ENCODE measurements at regions not wholly inside any gene's neighbourhood (a gene's known extent, or its start where the extent isn't known, plus 50 kb on each side); places are given as distances from the start of the nearest gene placed in this dataset.
"Not testable (repeated sequence)": the region's sequence is repeated elsewhere in the genome, so short reads cannot be mapped to it uniquely, and the experiment has no call there.

GRCh38 chr2:40676134-40676790 is 224.4 kb upstream of the SLC8A1 start:
- H3K23ac ChIP-seq (ENCODE audit: low read depth, low read length, poor library complexity); H2AK5ac ChIP-seq (ENCODE audit: low read depth, low read length); H3K79me1 ChIP-seq (ENCODE audit: low read depth, low read length); H3K27me3 ChIP-seq (ENCODE audit: control insufficient read depth in 3 of 3, insufficient read depth in 3 of 3, low read depth in 1 of 3, low read length in 3 of 3); H3K9me3 ChIP-seq (replicated peaks in 1 of 2; ENCODE audit: control insufficient read depth in 2 of 2, insufficient read depth in 1 of 2, low read depth in 1 of 2, low read length in 2 of 2); H3K9ac ChIP-seq (ENCODE audit: low read depth, low read length, poor library complexity); H3K4ac ChIP-seq (ENCODE audit: low read length); H3K4me3 ChIP-seq (ENCODE audit: low read length in 2 of 2); H2AFZ ChIP-seq (ENCODE audit: low read length); H3K4me2 ChIP-seq (ENCODE audit: insufficient read depth, low read length, poor library complexity, severe bottlenecking); H2BK5ac ChIP-seq (ENCODE audit: low read length); H4K91ac ChIP-seq (ENCODE audit: low read depth, low read length, poor library complexity); DNase-seq (ENCODE audit: low spot score); H2BK120ac ChIP-seq (ENCODE audit: low read depth, low read length); H3K27ac ChIP-seq (replicated peaks; ENCODE audit: low read length); H3K4me1 ChIP-seq (ENCODE audit: control insufficient read depth in 2 of 2, insufficient read depth in 1 of 2, low read depth in 1 of 2, low read length in 2 of 2); H2BK15ac ChIP-seq (ENCODE audit: low read length); H3K18ac ChIP-seq (ENCODE audit: low read length); H2BK12ac ChIP-seq (ENCODE audit: low read length); H4K8ac ChIP-seq (ENCODE audit: low read depth, low read length); H3K36me3 ChIP-seq (replicated peaks in 1 of 2; ENCODE audit: control insufficient read depth in 2 of 2, insufficient read depth in 2 of 2, low read length in 2 of 2); H3K14ac ChIP-seq (ENCODE audit: low read length): not testable (repeated sequence)
- no CpG with 5 or more reads among the region's 4 CpGs for WGBS, 2 donors (ENCODE audit: extremely low coverage in 2 of 2, insufficient read length in 2 of 2, insufficient replicate concordance in 1 of 2)

- Histone ChIP-seq H3K27ac (replicated peaks; ENCODE audit: low read length) (no peak overlapping the region), H3K23ac (ENCODE audit: low read depth, low read length, poor library complexity) (no peak overlapping the region), H3K9ac (ENCODE audit: low read depth, low read length, poor library complexity) (no peak overlapping the region), H2AFZ (ENCODE audit: low read length) (no peak overlapping the region), H3K4me1 (ENCODE audit: control insufficient read depth in 2 of 2, insufficient read depth in 1 of 2, low read depth in 1 of 2, low read length in 2 of 2) (no peaks in the 10 kb centered on the region), H3K4me3 (ENCODE audit: low read length in 2 of 2) (no peak overlapping the region), H3K36me3 (replicated peaks in 1 of 2; ENCODE audit: control insufficient read depth in 2 of 2, insufficient read depth in 2 of 2, low read length in 2 of 2) (no peaks in the 10 kb centered on the region), H3K9me3 (replicated peaks in 1 of 2; ENCODE audit: control insufficient read depth in 2 of 2, insufficient read depth in 1 of 2, low read depth in 1 of 2, low read length in 2 of 2) (no peaks in the 10 kb centered on the region), H3K4ac (ENCODE audit: low read length) (no peak overlapping the region), H2AK5ac (ENCODE audit: low read depth, low read length) (no peak overlapping the region), H3K14ac (ENCODE audit: low read length) (no peak overlapping the region), H3K27me3 (ENCODE audit: control insufficient read depth in 3 of 3, insufficient read depth in 3 of 3, low read depth in 1 of 3, low read length in 3 of 3) (no peaks in the 10 kb centered on the region), H3K18ac (ENCODE audit: low read length) (no peak overlapping the region), H4K8ac (ENCODE audit: low read depth, low read length) (no peak overlapping the region), H4K91ac (ENCODE audit: low read depth, low read length, poor library complexity) (no peak overlapping the region), H3K79me1 (ENCODE audit: low read depth, low read length) (no peaks in the 10 kb centered on the region), H2BK5ac (ENCODE audit: low read length) (no peak overlapping the region), H2BK15ac (ENCODE audit: low read length) (no peak overlapping the region), H2BK12ac (ENCODE audit: low read length) (no peak overlapping the region), H3K4me2 (ENCODE audit: insufficient read depth, low read length, poor library complexity, severe bottlenecking) (no peak overlapping the region), H2BK120ac (ENCODE audit: low read depth, low read length) (no peak overlapping the region)
- no peak for DNase-seq (ENCODE audit: low spot score)
- WGBS, 2 donors (ENCODE audit: extremely low coverage in 2 of 2, insufficient read length in 2 of 2, insufficient replicate concordance in 1 of 2) = no CpG with 5 or more reads among the region's 2 CpGs
Observed at GRCh38 chr2:40680547-40680946, 228.7 kb upstream of the SLC8A1 start.

GRCh38 chr2:40690036-40690435 is 238.1 kb upstream of the SLC8A1 start:
- H4K91ac ChIP-seq (ENCODE audit: low read depth, low read length, poor library complexity) = no peak overlapping the region
- H3K4me3 ChIP-seq (ENCODE audit: low read length in 2 of 2) = no peak overlapping the region
- H2BK15ac ChIP-seq (ENCODE audit: low read length) = no peak overlapping the region
- no peak overlapping the region for H2AK5ac ChIP-seq (ENCODE audit: low read depth, low read length)
- no peak overlapping the region for H3K4me2 ChIP-seq (ENCODE audit: insufficient read depth, low read length, poor library complexity, severe bottlenecking)
- H3K4ac ChIP-seq (ENCODE audit: low read length) = no peak overlapping the region
- H3K18ac ChIP-seq (ENCODE audit: low read length) = no peak overlapping the region
- H3K36me3 ChIP-seq (replicated peaks in 1 of 2; ENCODE audit: control insufficient read depth in 2 of 2, insufficient read depth in 2 of 2, low read length in 2 of 2) = no peaks in the 10 kb centered on the region
- H3K9ac ChIP-seq (ENCODE audit: low read depth, low read length, poor library complexity) = no peak overlapping the region
- H2BK5ac ChIP-seq (ENCODE audit: low read length) = no peak overlapping the region
- no peak overlapping the region for H2AFZ ChIP-seq (ENCODE audit: low read length)
- H3K4me1 ChIP-seq (ENCODE audit: control insufficient read depth in 2 of 2, insufficient read depth in 1 of 2, low read depth in 1 of 2, low read length in 2 of 2) = no peaks in the 10 kb centered on the region
- no peak overlapping the region for H2BK12ac ChIP-seq (ENCODE audit: low read length)
- no peak for DNase-seq (ENCODE audit: low spot score)
- H3K79me1 ChIP-seq (ENCODE audit: low read depth, low read length) = no peaks in the 10 kb centered on the region
- H4K8ac ChIP-seq (ENCODE audit: low read depth, low read length) = no peak overlapping the region
- no peaks in the 10 kb centered on the region for H3K9me3 ChIP-seq (replicated peaks in 1 of 2; ENCODE audit: control insufficient read depth in 2 of 2, insufficient read depth in 1 of 2, low read depth in 1 of 2, low read length in 2 of 2)
- H2BK120ac ChIP-seq (ENCODE audit: low read depth, low read length) = no peak overlapping the region
- H3K23ac ChIP-seq (ENCODE audit: low read depth, low read length, poor library complexity) = no peak overlapping the region
- H3K27me3 ChIP-seq (ENCODE audit: control insufficient read depth in 3 of 3, insufficient read depth in 3 of 3, low read depth in 1 of 3, low read length in 3 of 3) = no peaks in the 10 kb centered on the region
- H3K27ac ChIP-seq (replicated peaks; ENCODE audit: low read length) = no peak overlapping the region
- no CpG with 5 or more reads among the region's 3 CpGs for WGBS, 2 donors (ENCODE audit: extremely low coverage in 2 of 2, insufficient read length in 2 of 2, insufficient replicate concordance in 1 of 2)
- H3K14ac ChIP-seq (ENCODE audit: low read length) = no peak overlapping the region

GRCh38 chr2:40690525-40690924 is 238.6 kb upstream of the SLC8A1 start:
- Histone ChIP-seq H3K4me2 (ENCODE audit: insufficient read depth, low read length, poor library complexity, severe bottlenecking) (no peak overlapping the region), H3K27me3 (ENCODE audit: control insufficient read depth in 3 of 3, insufficient read depth in 3 of 3, low read depth in 1 of 3, low read length in 3 of 3) (no peaks in the 10 kb centered on the region), H3K18ac (ENCODE audit: low read length) (no peak overlapping the region), H3K4me1 (ENCODE audit: control insufficient read depth in 2 of 2, insufficient read depth in 1 of 2, low read depth in 1 of 2, low read length in 2 of 2) (no peaks in the 10 kb centered on the region), H3K36me3 (replicated peaks in 1 of 2; ENCODE audit: control insufficient read depth in 2 of 2, insufficient read depth in 2 of 2, low read length in 2 of 2) (no peaks in the 10 kb centered on the region), H4K91ac (ENCODE audit: low read depth, low read length, poor library complexity) (no peak overlapping the region), H3K9me3 (replicated peaks in 1 of 2; ENCODE audit: control insufficient read depth in 2 of 2, insufficient read depth in 1 of 2, low read depth in 1 of 2, low read length in 2 of 2) (no peaks in the 10 kb centered on the region), H3K14ac (ENCODE audit: low read length) (no peak overlapping the region), H3K9ac (ENCODE audit: low read depth, low read length, poor library complexity) (no peak overlapping the region), H4K8ac (ENCODE audit: low read depth, low read length) (no peak overlapping the region), H3K4ac (ENCODE audit: low read length) (no peak overlapping the region), H2BK15ac (ENCODE audit: low read length) (no peak overlapping the region), H2BK120ac (ENCODE audit: low read depth, low read length) (no peak overlapping the region), H2BK5ac (ENCODE audit: low read length) (no peak overlapping the region), H2AK5ac (ENCODE audit: low read depth, low read length) (no peak overlapping the region), H3K4me3 (ENCODE audit: low read length in 2 of 2) (no peak overlapping the region), H2BK12ac (ENCODE audit: low read length) (no peak overlapping the region), H3K27ac (replicated peaks; ENCODE audit: low read length) (no peak overlapping the region), H2AFZ (ENCODE audit: low read length) (no peak overlapping the region), H3K79me1 (ENCODE audit: low read depth, low read length) (no peaks in the 10 kb centered on the region), H3K23ac (ENCODE audit: low read depth, low read length, poor library complexity) (no peak overlapping the region)
- no CpG with 5 or more reads among the region's 3 CpGs for WGBS, 2 donors (ENCODE audit: extremely low coverage in 2 of 2, insufficient read length in 2 of 2, insufficient replicate concordance in 1 of 2)
- no peak for DNase-seq (ENCODE audit: low spot score)
